ENCODE measurements at regions not wholly inside any gene's neighbourhood (a gene's known extent, or its start where the extent isn't known, plus 50 kb on each side); places are given as distances from the start of the nearest gene placed in this dataset.

- ATAC-seq, result no peak
- Histone ChIP-seq H3K4me1 (ENCODE audit: insufficient read depth, low read length) (no peaks in the 10 kb centered on the region), H3K4me3 (replicated peaks in 1 of 3; ENCODE audit: insufficient read depth in 1 of 3, low read depth in 2 of 3, low read length in 3 of 3) (no peak overlapping the region), H3K79me2 (ENCODE audit: insufficient read depth, low read length) (no peaks in the 10 kb centered on the region), H4K20me1 (ENCODE audit: insufficient read depth, low read length) (no peaks in the 10 kb centered on the region), H3K4me2 (ENCODE audit: low read depth, low read length) (no peak overlapping the region), H3K27me3 (ENCODE audit: control insufficient read depth in 1 of 2, insufficient read depth in 2 of 2, low read length in 2 of 2) (no peaks in the 10 kb centered on the region), H2AFZ (ENCODE audit: low read length) (no peak overlapping the region), H3K9ac (ENCODE audit: insufficient read depth, low read depth, low read length) (no peak overlapping the region), H3K27ac (ENCODE audit: extremely low read length, insufficient read depth, low read length) (no peak overlapping the region), H3K36me3 (replicated peaks in 1 of 2; ENCODE audit: control insufficient read depth in 1 of 2, insufficient read depth in 2 of 2, low read length in 2 of 2) (no peaks in the 10 kb centered on the region), H3K9me3 (ENCODE audit: low read length) (no peaks in the 10 kb centered on the region)
- DNase-seq (ENCODE audit: low spot score), result no peak
- TF ChIP-seq E2F5 (CRISPR knock-in tag; conservative IDR thresholded peaks at IDR 0.05), result no peak
- TF ChIP-seq KAT2B (IDR thresholded peaks at IDR 0.05; ENCODE audit: borderline replicate concordance, low read depth, low read length), result no peak
- BruUV-seq (replicated peaks), result no TSS peak
- 4% methylated on average over 4 of the region's 4 CpGs for WGBS (ENCODE audit: low lambda C conversion rate)
- ChIA-PET CTCF (ENCODE audit: low intra/inter-chr PET ratio, low total read pairs) (no interaction called here), POLR2A (no interaction called here)
- in situ Hi-C loops (cut with HindIII; ENCODE audit: extremely low pct_ligation_motif_present, low pct_unique_long_range_greater_than_20kb) (no loop called here), intact Hi-C loops (cut with micrococcal nuclease; ENCODE audit: unreplicated experiment) (no loop called here)
- FAIRE-seq, result no peak
Measured at GRCh38 chr13:71939186-71939585, 72.2 kb upstream of the DACH1 start.

GRCh38 chr13:71935166-71935840 lies 68.3 kb upstream of the DACH1 start:
- POLR2A ChIA-PET, result no interaction called here
- no TSS peak for BruUV-seq (replicated peaks)
- TF ChIP-seq CBX2 (IDR thresholded peaks at IDR 0.05; ENCODE audit: low read depth, low read length) (no peak), CBX2 (CRISPR knock-in tag; IDR thresholded peaks at IDR 0.05; ENCODE audit: low read depth) (no peak), HNF4G (IDR thresholded peaks at IDR 0.05; ENCODE audit: borderline replicate concordance, low read depth, low read length) (no peak), HNF4G (CRISPR knock-in tag; IDR thresholded peaks at IDR 0.05; ENCODE audit: borderline replicate concordance, low read depth) (no peak), ZNF781 (CRISPR knock-in tag; IDR thresholded peaks at IDR 0.05; ENCODE audit: borderline replicate concordance, not compliant biosample characterization) (no peak), ZFP1 (CRISPR knock-in tag; IDR thresholded peaks at IDR 0.05) (no peak), FOXM1 (CRISPR knock-in tag; IDR thresholded peaks at IDR 0.05) (no peak), ETS1 (CRISPR knock-in tag; IDR thresholded peaks at IDR 0.05) (no peak), ZHX1 (CRISPR knock-in tag; IDR thresholded peaks at IDR 0.05; ENCODE audit: low read depth) (no peak), HNRNPL (IDR thresholded peaks at IDR 0.05; ENCODE audit: low read depth, low read length) (no peak)
- TF ChIP-seq, protein P1, sequence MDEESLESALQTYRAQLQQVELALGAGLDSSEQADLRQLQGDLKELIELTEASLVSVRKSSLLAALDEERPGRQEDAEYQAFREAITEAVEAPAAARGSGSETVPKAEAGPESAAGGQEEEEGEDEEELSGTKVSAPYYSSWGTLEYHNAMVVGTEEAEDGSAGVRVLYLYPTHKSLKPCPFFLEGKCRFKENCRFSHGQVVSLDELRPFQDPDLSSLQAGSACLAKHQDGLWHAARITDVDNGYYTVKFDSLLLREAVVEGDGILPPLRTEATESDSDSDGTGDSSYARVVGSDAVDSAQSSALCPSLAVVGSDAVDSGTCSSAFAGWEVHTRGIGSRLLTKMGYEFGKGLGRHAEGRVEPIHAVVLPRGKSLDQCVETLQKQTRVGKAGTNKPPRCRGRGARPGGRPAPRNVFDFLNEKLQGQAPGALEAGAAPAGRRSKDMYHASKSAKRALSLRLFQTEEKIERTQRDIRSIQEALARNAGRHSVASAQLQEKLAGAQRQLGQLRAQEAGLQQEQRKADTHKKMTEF (CRISPR knock-in tag; IDR thresholded peaks at IDR 0.05), result no peak

More at GRCh38 chr13:71935166-71935840, 68.3 kb upstream of the DACH1 start:
- H3K27ac ChIP-seq (ENCODE audit: extremely low read length, insufficient read depth, low read length), result no peak overlapping the region
- no peaks in the 10 kb centered on the region for H3K27me3 ChIP-seq (ENCODE audit: control insufficient read depth in 1 of 2, insufficient read depth in 2 of 2, low read length in 2 of 2)
- no peak overlapping the region for H3K9ac ChIP-seq (ENCODE audit: insufficient read depth, low read depth, low read length)
- intact Hi-C loops (cut with micrococcal nuclease; ENCODE audit: unreplicated experiment) (no loop called here), in situ Hi-C loops (cut with HindIII; ENCODE audit: extremely low pct_ligation_motif_present, low pct_unique_long_range_greater_than_20kb) (no loop called here)
- H3K4me2 ChIP-seq (ENCODE audit: low read depth, low read length), result no peak overlapping the region
- no peaks in the 10 kb centered on the region for H4K20me1 ChIP-seq (ENCODE audit: insufficient read depth, low read length)
- H3K36me3 ChIP-seq (replicated peaks in 1 of 2; ENCODE audit: control insufficient read depth in 1 of 2, insufficient read depth in 2 of 2, low read length in 2 of 2), result no peaks in the 10 kb centered on the region
- WGBS (ENCODE audit: low lambda C conversion rate), result 13% methylated on average over 4 of the region's 4 CpGs
- no peak for DNase-seq (ENCODE audit: low spot score)
- H3K9me3 ChIP-seq (ENCODE audit: low read length), result no peaks in the 10 kb centered on the region
- CTCF ChIA-PET (ENCODE audit: low intra/inter-chr PET ratio, low total read pairs), result no interaction called here
- no peak overlapping the region for H2AFZ ChIP-seq (ENCODE audit: low read length)
- no peak for ATAC-seq
- FAIRE-seq, result no peak
- no peaks in the 10 kb centered on the region for H3K79me2 ChIP-seq (ENCODE audit: insufficient read depth, low read length)
- no peaks in the 10 kb centered on the region for H3K4me1 ChIP-seq (ENCODE audit: insufficient read depth, low read length)
- H3K4me3 ChIP-seq (replicated peaks in 1 of 3; ENCODE audit: insufficient read depth in 1 of 3, low read depth in 2 of 3, low read length in 3 of 3), result no peak overlapping the region
